DMS53 (cell line): ENCODE measurements at regions not wholly inside any gene's neighbourhood (a gene's known extent, or its start where the extent isn't known, plus 50 kb on each side); places are given as distances from the start of the nearest gene placed in this dataset.

Experiments
- DNase-seq: peaks from one replicate; lab custom pipeline; 2025; lab: John Stamatoyannopoulos, UW

GRCh38 chr22:47589271-47590250 is 827.1 kb downstream of the TBC1D22A start:
- no peak for DNase-seq

GRCh38 chr22:47588578-47588960 is 826.1 kb downstream of the TBC1D22A start:
- DNase-seq, result no peak

DNA sequence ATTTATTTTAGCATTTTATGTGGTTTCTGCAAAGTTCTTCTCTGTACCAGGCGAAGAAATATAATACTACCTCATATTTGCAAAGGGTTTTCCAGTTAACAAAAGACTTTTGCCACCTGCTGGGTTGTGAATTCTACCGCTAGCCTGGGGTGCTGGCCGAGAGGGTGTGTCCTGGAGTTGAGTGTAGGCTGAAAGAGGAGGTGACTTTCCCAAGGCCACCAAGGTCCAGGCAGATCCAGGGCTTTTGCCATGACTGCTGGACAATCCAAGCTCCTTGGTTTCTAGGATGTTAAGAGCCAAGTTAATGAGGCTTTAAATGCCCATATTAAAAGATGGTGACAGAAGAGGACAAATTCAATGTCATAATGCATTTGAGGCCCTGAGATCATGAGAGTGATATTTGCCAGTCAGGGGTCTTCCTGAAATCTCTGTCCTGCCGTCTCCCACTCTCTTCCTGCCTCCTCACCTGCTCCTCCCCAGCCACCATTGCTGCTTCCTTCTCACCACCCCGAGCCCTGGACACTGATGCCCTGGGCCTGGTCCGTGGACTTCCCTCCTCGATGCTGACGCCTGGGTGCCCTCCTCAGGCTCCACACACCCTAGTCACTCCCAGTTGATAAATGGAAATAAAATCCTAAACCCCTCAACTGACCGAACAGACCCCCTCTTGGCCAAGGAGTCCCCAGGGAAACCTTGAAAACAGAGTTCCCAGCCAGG is 825.6 kb downstream of the TBC1D22A start:
- DNase-seq, result no peak

GRCh38 chr22:47587361-47587760 is 824.9 kb downstream of the TBC1D22A start:
- no peak for DNase-seq

GRCh38 chr22:47586946-47587345 is 824.5 kb downstream of the TBC1D22A start:
- DNase-seq, result no peak

GRCh38 chr22:47586038-47586437 is 823.6 kb downstream of the TBC1D22A start:
- DNase-seq, result peak; percentile 66

GRCh38 chr22:47583959-47584562 is 821.6 kb downstream of the TBC1D22A start:
- DNase-seq, result no peak

- peak; percentile 3 for DNase-seq
These were observed 819.6 kb downstream of the TBC1D22A start for GRCh38 chr22:47582067-47582466.

DNA sequence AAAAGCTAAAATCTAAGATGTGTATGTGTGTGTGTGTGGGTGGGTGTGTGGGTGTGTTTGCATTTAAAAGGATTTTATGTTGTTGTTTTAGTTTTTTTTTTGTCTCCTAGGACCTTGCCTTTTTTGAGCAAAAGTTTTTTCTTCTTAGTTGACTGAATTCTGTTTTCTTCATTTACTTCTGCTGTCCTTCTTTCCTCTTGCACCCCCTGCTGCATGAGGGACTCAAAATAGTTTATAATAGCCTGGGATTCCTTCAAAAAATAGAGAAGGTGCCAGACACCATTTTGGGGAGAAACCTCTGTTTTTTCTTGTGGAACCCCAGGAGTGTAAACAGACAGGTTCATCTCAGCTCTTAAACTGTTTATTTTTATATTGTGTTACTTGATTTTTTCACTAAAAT is 817.7 kb downstream of the TBC1D22A start:
- DNase-seq, result no peak

- no peak for DNase-seq
These were observed 814.5 kb downstream of the TBC1D22A start for GRCh38 chr22:47576908-47577307.

- peak; percentile 55 for DNase-seq
These were observed 812.8 kb downstream of the TBC1D22A start for GRCh38 chr22:47575291-47575690.

GRCh38 chr22:47574556-47574955 is 812.1 kb downstream of the TBC1D22A start:
- DNase-seq, result no peak

GRCh38 chr22:47573141-47573540 is 810.7 kb downstream of the TBC1D22A start:
- no peak for DNase-seq

GRCh38 chr22:47572443-47572842 is 810.0 kb downstream of the TBC1D22A start:
- DNase-seq, result no peak

DNA sequence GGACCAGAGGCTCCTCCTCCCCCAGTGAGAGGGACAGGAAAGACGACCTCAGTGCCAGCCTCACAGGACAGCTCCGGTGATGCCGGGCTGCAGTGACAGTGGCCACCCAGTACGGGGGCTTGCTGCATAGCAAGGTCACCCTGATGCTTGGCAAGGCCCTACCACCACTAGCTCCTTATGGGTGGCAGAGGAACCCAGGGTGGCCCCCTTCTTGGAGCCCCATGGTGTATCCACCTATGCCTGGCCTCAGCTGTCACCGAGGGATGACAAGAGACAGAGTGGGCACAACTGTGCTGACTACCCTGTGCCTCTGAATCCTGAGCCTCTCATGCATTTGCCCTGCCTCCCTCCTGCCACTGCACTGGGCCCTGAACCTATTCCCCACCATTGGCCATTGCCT is 809.2 kb downstream of the TBC1D22A start:
- no peak for DNase-seq

- DNase-seq, result no peak
These were observed 808.4 kb downstream of the TBC1D22A start for GRCh38 chr22:47570851-47571250.

DNA sequence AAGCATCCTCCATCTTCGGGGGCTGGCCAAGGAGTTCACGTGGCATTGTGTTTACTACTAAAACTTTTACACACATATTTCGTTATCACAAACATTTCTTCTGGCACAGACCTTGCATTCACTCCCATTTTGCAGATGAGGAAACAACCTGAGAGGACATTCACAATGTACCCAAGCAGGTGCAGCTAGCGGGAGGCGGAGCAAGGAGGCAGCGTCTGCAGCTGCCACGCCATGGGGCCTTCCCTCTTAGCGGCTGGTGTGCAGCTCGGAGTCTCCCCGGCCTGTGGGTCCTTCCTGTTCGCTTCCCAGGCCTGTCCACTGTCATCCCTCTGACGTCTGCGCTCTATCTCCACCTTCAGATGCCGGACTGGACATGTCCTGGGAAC is 807.8 kb downstream of the TBC1D22A start:
- DNase-seq, result no peak

DNA sequence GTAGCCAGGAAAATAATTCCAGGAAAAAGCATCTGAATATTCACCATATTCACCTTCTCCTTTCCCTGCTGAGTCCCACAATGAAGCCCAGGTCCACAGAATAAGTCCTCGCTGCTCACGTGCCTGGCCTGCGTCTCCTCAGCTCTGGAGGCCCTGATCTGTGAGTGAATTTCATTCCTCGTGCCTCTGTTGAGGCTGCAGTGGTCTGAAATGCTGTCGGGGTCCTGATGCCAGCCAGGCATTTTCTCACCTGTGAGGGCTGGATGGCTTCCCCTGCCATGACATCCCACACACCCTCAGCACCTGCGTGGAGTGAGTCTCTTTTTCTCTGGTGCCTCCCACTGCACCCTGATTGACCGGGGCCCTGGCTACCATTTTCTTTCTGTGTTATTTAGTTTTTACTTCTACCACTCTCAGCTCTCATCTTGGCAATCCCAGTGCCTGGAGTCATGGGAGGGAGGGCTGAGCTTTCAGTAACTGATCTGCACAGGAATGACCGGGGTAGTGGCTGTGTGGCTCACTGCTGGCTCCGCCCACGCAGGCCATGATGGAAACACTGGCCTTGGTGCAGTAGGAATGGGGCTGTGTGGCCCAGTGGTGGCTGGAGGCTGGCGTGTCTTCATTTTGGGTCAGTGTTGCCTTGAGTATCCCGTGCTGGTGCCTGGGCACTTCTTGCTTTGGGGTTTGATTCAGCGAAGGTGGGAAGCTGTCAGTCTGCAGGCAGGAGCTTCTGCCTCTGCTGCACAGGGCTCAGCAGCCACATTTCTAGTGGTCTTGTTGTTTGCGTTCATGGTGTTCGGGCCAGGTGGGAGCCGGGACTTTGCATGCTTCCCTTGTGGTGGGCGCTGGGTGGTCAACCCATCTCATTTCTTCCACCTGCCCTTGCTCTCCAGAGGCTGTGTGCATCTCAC is 807.2 kb downstream of the TBC1D22A start:
- DNase-seq, result no peak

DNA sequence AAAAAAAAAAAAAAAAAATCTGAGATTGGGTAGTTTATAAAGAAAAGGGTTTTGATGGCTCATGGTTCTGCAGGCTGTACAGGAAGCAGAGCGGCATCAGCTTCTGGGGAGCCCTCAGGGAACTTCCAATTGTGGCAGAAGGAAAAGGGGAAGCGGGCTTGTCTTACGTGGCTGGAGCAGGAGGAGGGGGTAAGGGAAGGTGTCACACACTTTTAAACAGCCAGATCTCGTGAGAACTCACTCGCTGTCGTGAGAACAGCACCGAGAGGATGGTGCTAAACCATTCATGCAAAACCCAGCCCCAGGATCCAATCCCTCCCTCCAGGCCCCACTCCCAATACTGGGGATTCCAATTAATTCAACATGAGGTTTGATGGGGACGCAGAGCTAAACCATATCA is 806.2 kb downstream of the TBC1D22A start:
- DNase-seq, result no peak

DNA sequence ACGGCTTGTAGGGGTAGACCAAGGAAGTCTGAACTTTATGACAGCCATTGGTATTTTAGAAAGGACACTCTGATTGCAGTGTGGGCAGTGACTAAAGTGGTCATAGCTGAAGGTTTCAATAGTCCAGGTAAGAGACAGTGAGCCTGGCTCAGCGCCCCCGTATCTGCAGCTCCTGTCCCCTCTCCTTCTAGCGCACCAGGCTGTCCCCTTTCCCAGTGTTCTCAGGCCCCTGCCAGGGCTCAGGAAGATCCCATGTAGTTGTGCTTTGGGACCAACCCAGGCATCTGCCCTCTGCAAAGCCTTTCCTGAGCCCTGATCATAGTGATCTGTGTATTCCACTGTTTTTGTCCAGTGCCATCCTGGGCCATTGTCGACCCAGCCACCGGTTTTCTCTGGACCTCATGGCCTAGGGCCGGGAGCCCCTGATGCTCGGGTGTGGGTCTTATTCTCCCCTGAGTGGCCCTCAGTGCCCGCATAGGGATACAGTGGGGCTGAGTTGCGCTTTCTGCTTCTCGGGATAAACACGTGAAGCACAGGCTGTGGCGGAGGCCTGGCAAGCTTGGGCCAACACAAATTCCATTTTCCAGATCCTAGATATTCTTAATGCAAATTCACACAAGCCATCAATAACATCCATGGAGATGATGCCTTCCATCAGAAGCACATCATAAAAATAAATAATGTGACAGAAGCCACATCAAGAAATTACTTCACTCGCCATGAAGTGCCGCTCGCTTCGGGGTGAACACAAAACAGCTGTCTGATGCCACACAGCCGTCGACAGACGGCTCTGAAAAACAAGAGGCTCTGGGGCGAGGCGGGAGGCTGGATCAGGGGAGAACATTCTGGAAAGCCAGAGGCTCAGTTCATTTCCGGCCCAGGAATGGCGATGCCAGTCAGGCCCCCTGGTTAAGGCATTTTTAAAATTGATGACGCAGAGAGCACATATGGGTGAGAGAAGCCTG is 805.0 kb downstream of the TBC1D22A start:
- DNase-seq, result no peak

- no peak for DNase-seq
These were observed 804.0 kb downstream of the TBC1D22A start for GRCh38 chr22:47566491-47566890.
